ENCODE measurements at regions not wholly inside any gene's neighbourhood (a gene's known extent, or its start where the extent isn't known, plus 50 kb on each side); places are given as distances from the start of the nearest gene placed in this dataset.

GRCh38 chr9:119802133-119802532, 432.9 kb upstream of the BRINP1 start:
- H3K27ac ChIP-seq, result no peak overlapping the region
- TF ChIP-seq CTCF (conservative IDR thresholded peaks at IDR 0.05), result no peak
- TF ChIP-seq ZFX (IDR thresholded peaks at IDR 0.05), result no peak

GRCh38 chr9:119801311-119801710, 432.1 kb upstream of the BRINP1 start:
- TF ChIP-seq ZFX (IDR thresholded peaks at IDR 0.05), result no peak
- no peak for TF ChIP-seq CTCF (conservative IDR thresholded peaks at IDR 0.05)
- no peak overlapping the region for H3K27ac ChIP-seq

DNA sequence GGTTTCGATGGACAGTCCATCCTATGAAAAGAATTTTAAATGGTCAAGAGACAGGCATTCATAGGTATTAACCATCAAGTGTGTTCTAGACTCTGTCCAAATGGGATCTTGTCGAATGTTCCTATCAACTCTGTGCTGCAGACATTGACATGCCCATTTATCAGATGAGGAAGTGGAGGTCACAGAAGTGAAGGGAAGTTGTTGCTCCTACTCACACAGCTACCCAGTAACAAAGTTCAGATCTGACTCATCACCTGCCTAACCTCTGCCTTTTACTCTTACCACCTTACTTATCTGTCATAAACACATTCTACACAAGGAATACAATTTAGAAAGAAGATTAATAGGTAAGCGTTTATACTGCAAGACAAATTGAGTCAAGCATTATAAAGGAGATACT, 426.2 kb upstream of the BRINP1 start:
- no peak overlapping the region for H3K27ac ChIP-seq
- TF ChIP-seq CTCF (conservative IDR thresholded peaks at IDR 0.05) (no peak), ZFX (IDR thresholded peaks at IDR 0.05) (no peak)

GRCh38 chr9:119794836-119795235, 425.6 kb upstream of the BRINP1 start:
- no peak overlapping the region for H3K27ac ChIP-seq
- TF ChIP-seq CTCF (conservative IDR thresholded peaks at IDR 0.05) (no peak), ZFX (IDR thresholded peaks at IDR 0.05) (no peak)

DNA sequence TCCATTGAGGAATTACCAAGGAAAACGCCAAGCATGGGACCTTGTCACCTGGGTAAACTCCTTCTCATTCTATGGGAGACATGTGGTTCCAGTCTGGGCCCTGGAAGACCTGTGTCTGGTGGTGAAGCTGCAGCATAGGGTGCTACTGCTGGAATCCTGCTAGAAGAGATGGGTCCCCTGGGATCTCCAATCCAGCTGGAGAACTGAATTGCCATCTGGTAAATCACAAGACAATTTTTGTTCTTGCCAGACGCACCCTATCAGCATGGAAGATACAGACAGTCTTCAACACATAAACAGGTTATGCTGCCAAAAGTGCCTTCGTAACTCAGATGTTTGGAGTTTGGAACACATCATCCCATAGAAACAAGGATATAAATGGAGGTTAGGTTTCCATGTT, 424.0 kb upstream of the BRINP1 start:
- no peak for TF ChIP-seq CTCF (conservative IDR thresholded peaks at IDR 0.05)
- no peak overlapping the region for H3K27ac ChIP-seq

- H3K27ac ChIP-seq, result no peak overlapping the region
- no peak for TF ChIP-seq CTCF (conservative IDR thresholded peaks at IDR 0.05)
- no peak for TF ChIP-seq ZFX (IDR thresholded peaks at IDR 0.05)
These were observed 423.0 kb upstream of the BRINP1 start for GRCh38 chr9:119792242-119792641.

DNA sequence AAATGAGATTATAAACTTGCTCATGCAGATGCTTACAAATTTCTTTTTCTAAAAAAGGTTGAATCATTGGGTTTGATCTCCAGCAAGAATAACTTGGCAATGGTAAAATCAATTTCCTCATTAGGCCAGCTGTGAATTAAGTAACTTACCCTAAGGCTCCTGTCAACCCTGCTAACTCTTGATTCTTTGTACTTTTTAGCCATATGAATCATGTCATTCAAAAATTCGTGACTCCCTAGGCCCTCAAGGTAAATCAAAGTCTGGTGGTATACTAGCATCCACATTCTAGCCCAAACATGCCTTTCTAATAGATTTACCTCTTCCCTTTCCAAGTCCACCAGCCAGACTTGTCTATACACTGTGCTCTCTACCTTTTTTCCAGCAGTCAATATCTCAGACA, 420.8 kb upstream of the BRINP1 start:
- H3K27ac ChIP-seq, result no peak overlapping the region
- TF ChIP-seq CTCF (conservative IDR thresholded peaks at IDR 0.05), result no peak
- TF ChIP-seq ZFX (IDR thresholded peaks at IDR 0.05), result no peak
